HEK293T (cell line): ENCODE measurements at regions not wholly inside any gene's neighbourhood (a gene's known extent, or its start where the extent isn't known, plus 50 kb on each side); places are given as distances from the start of the nearest gene placed in this dataset.

Experiments
- ARNT ChIP-seq: fragments of 450-650 bp; IDR thresholded peaks from 2 replicates; pipeline ENCODE4 v1.6.1; 2017; ENCODE audit warnings: mild to moderate bottlenecking
- FOXA1 ChIP-seq: fragments of 450-650 bp; IDR thresholded peaks from 2 replicates; pipeline ENCODE4 v1.6.1; 2016; ENCODE audit warnings: mild to moderate bottlenecking
- L3MBTL2 ChIP-seq: fragments of 450-650 bp; conservative IDR thresholded peaks from 2 replicates; pipeline ENCODE4 v1.6.1; 2016; ENCODE audit warnings: mild to moderate bottlenecking
- NFRKB ChIP-seq: fragments of 450-650 bp; IDR thresholded peaks from 2 replicates; pipeline ENCODE4 v1.6.1; 2016; ENCODE audit warnings: mild to moderate bottlenecking, moderate library complexity

DNA sequence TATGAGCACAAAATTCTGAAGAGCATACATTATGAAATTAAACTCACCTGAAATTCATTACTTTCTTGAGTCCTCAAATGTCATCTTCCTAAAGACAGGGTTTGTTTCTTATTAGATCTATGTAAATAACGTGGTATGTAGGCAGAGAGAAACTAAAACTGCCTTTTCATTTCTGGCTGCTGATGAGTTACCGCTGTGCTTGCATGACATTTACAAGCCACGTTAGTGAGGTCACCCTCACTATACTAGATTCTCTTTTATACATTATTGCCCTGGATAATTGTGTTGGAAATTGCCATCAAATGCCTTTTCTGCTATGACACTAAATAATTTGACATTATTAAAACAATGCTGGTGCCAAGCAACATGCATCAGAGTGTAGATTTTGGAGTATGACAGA, 748.3 kb upstream of the ANO3 start:
- TF ChIP-seq NFRKB (no peak), L3MBTL2 (no peak), FOXA1 (no peak), ARNT (no peak)
